ENCODE measurements at regions not wholly inside any gene's neighbourhood (a gene's known extent, or its start where the extent isn't known, plus 50 kb on each side); places are given as distances from the start of the nearest gene placed in this dataset.
A peak's percentile ranks its signal among the peaks of the same experiment; 100 is the strongest.

DNA sequence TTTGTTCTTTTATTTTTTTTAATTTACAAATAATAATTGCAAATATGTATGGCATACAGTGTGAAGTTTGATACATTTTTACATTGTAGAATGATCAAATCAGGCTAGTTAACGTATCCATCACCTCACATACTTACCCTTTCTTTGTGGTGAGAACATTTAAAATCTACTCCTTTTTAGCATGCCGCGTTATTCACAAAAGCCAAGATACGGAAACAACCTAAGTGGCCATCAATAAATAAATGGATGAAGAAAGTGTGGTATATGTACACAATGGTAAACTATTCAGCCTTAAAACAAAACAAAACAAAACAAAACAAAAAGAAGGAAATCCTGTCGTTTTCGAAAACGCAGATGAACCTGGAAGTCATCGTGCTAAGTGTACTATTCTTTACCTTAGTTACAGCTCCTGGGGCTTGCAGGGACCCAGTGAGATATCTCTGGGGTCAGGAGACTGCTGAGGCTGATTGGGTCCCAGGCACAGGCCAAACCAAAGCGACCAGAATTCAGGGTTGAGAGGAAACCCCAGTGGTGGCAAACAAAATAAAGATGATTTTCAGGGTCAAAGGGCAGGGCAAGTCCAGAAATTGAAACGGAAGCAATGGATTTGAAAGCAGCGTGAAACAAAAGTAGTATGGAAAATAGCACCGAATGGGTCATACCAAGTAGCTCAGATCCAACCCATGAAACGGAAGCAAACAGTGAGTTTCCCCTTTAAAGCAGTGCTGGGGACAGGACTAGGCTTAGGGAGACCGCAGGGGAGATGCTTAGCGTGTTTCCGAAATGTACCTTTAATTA is 188.2 kb downstream of the PLPP3 start:
- BruUV-seq (replicated peaks), result no TSS peak
- Histone ChIP-seq H3K4me2 (no peak overlapping the region), H3K79me2 (ENCODE audit: low read depth) (no peaks in the 10 kb centered on the region), H3K9me2 (ENCODE audit: insufficient read depth) (no peaks in the 10 kb centered on the region), H3K4me1 (replicated peaks; ENCODE audit: insufficient read depth) (peaks cover 48% of the 10 kb centered on the region), H3K36me3 (ENCODE audit: low read depth) (no peaks in the 10 kb centered on the region), H3K9me3 (ENCODE audit: insufficient read depth, low read depth) (no peaks in the 10 kb centered on the region), H3K27me3 (ENCODE audit: insufficient read depth, low read depth) (no peaks in the 10 kb centered on the region), H2AFZ (no peak overlapping the region), H4K20me1 (ENCODE audit: insufficient read depth) (no peaks in the 10 kb centered on the region), H3K4me3 (no peak overlapping the region), H3K27ac (peak overlapping the region; percentile 76), H3F3A (ENCODE audit: insufficient read depth, low read depth) (peaks cover 30% of the 10 kb centered on the region)
- no peak for DNase-seq
- POLR2A ChIA-PET (ENCODE audit: unreplicated experiment), result no interaction called here
- intact Hi-C loops (cut with micrococcal nuclease; ENCODE audit: unreplicated experiment), result loop anchor here (1.0 kb wide), 1 partner anchor 15 kb away; no protein-coding TSS in a partner anchor
- CTCF ChIA-PET, result no interaction called here
- TF ChIP-seq, protein P1, sequence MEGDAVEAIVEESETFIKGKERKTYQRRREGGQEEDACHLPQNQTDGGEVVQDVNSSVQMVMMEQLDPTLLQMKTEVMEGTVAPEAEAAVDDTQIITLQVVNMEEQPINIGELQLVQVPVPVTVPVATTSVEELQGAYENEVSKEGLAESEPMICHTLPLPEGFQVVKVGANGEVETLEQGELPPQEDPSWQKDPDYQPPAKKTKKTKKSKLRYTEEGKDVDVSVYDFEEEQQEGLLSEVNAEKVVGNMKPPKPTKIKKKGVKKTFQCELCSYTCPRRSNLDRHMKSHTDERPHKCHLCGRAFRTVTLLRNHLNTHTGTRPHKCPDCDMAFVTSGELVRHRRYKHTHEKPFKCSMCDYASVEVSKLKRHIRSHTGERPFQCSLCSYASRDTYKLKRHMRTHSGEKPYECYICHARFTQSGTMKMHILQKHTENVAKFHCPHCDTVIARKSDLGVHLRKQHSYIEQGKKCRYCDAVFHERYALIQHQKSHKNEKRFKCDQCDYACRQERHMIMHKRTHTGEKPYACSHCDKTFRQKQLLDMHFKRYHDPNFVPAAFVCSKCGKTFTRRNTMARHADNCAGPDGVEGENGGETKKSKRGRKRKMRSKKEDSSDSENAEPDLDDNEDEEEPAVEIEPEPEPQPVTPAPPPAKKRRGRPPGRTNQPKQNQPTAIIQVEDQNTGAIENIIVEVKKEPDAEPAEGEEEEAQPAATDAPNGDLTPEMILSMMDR (conservative IDR thresholded peaks at IDR 0.05), result no peak
- no peak for TF ChIP-seq EZH2 (IDR thresholded peaks at IDR 0.05; ENCODE audit: low read depth)

DNA sequence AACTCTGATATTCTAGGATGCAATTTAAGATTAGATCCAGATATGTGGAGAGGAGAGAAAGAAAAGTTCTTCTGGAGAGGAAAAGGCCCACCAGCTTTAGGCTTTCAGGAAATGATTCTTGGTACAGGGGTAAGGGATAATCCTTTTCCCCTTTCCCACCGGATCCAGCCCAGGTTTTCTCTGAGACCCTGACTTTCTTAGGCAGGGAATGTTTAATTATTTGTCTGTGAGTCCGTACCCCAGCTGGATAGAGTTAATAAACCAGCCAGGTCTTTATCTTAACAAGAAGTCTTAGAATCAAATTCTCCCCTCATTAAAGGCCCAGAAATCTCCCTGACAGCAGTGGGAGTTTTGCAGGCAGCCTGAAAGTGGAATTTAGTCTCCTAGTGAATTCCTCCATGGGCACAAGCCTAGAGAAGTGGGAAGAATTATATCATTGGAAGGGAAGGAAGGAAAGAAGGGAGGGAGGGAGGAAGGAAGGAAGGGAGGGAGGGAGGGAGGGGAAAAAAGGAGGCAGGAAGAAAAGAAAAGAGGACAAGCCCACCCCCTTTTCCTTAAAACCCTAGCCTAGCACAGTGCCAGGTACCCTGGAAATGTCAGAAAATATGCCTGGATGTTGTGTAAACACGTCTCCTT is 189.0 kb downstream of the PLPP3 start:
- intact Hi-C loops (cut with micrococcal nuclease; ENCODE audit: unreplicated experiment), result loop anchor here (1.0 kb wide), 1 partner anchor 14 kb away; no protein-coding TSS in a partner anchor
- TF ChIP-seq EZH2 (IDR thresholded peaks at IDR 0.05; ENCODE audit: low read depth), result no peak
- TF ChIP-seq, protein P1 (conservative IDR thresholded peaks at IDR 0.05), result no peak
- Histone ChIP-seq H3K27me3 (ENCODE audit: insufficient read depth, low read depth) (no peaks in the 10 kb centered on the region), H2AFZ (peak overlapping the region; percentile 63; the same call in 1 of the 2 replicates), H3K4me2 (peak overlapping the region; percentile 62), H3K4me3 (no peak overlapping the region), H3K36me3 (ENCODE audit: low read depth) (no peaks in the 10 kb centered on the region), H3K4me1 (replicated peaks; ENCODE audit: insufficient read depth) (peaks cover 55% of the 10 kb centered on the region), H3K79me2 (ENCODE audit: low read depth) (no peaks in the 10 kb centered on the region), H3K9me2 (ENCODE audit: insufficient read depth) (no peaks in the 10 kb centered on the region), H3F3A (ENCODE audit: insufficient read depth, low read depth) (peaks cover 30% of the 10 kb centered on the region), H3K27ac (peak overlapping the region; percentile 76), H4K20me1 (ENCODE audit: insufficient read depth) (no peaks in the 10 kb centered on the region), H3K9me3 (ENCODE audit: insufficient read depth, low read depth) (no peaks in the 10 kb centered on the region)
- DNase-seq, result no peak
- ChIA-PET CTCF (no interaction called here), POLR2A (ENCODE audit: unreplicated experiment) (no interaction called here)
- BruUV-seq (replicated peaks), result no TSS peak

DNA sequence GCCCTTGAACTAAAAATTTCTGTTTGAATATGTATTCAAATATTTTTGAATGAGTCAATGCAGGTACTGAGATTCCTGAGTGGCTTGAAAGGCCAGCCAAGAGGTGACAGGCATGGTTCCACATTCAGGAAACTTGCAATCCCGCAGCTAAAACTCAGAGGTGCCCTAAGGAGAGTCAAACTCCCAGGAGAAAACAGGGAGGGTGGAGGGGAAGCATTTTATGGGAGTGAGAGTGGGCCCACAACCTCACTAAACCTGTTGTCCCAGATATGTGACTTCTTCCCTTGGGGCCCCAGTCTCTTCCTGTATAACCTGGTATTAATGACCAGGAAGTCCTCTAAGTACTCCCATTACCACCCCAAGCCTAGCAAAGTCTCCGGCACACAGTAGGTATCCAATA is 189.6 kb downstream of the PLPP3 start:
- H3K27me3 ChIP-seq (ENCODE audit: insufficient read depth, low read depth), result no peaks in the 10 kb centered on the region
- no peaks in the 10 kb centered on the region for H3K79me2 ChIP-seq (ENCODE audit: low read depth)
- H3K27ac ChIP-seq, result peak overlapping the region; percentile 76
- no peaks in the 10 kb centered on the region for H4K20me1 ChIP-seq (ENCODE audit: insufficient read depth)
- no peak overlapping the region for H3K4me3 ChIP-seq
- TF ChIP-seq EZH2 (IDR thresholded peaks at IDR 0.05; ENCODE audit: low read depth), result no peak
- TF ChIP-seq, protein P1 (conservative IDR thresholded peaks at IDR 0.05), result no peak
- intact Hi-C loops (cut with micrococcal nuclease; ENCODE audit: unreplicated experiment), result loop anchor here (1.0 to 5.0 kb wide), 2 partner anchors 14 to 963 kb away; no protein-coding TSS in a partner anchor
- H3F3A ChIP-seq (ENCODE audit: insufficient read depth, low read depth), result peaks cover 30% of the 10 kb centered on the region
- H3K4me2 ChIP-seq, result peak overlapping the region; percentile 62
- H3K36me3 ChIP-seq (ENCODE audit: low read depth), result no peaks in the 10 kb centered on the region
- H3K9me2 ChIP-seq (ENCODE audit: insufficient read depth), result no peaks in the 10 kb centered on the region
- ChIA-PET CTCF (no interaction called here), POLR2A (ENCODE audit: unreplicated experiment) (no interaction called here)
- H2AFZ ChIP-seq, result no peak overlapping the region
- H3K9me3 ChIP-seq (ENCODE audit: insufficient read depth, low read depth), result no peaks in the 10 kb centered on the region
- peaks cover 56% of the 10 kb centered on the region for H3K4me1 ChIP-seq (replicated peaks; ENCODE audit: insufficient read depth)
- peak; percentile 71 to 95 for DNase-seq
- BruUV-seq (replicated peaks), result no TSS peak
